Stimulated activated CD4-positive, alpha-beta T cell treated with anti-CD3 and anti-CD28 coated beads, Interleukin-15, amount 100 ng/mL, for 1 hour (primary cell): ENCODE measurements at regions not wholly inside any gene's neighbourhood (a gene's known extent, or its start where the extent isn't known, plus 50 kb on each side); places are given as distances from the start of the nearest gene placed in this dataset.
"Not testable (repeated sequence)": the region's sequence is repeated elsewhere in the genome, so short reads cannot be mapped to it uniquely, and the experiment has no call there.

Experiments
- DNase-seq, 2 donors: peaks; one replicate each; pipeline ENCODE4 v3.0.0-alpha.2; 2020; ENCODE audit warnings: low read depth in 1 of 2, low spot score in 1 of 2

GRCh38 chr4:18227880-18228279, 206.3 kb upstream of the LCORL start:
- DNase-seq, result no peak

GRCh38 chr4:18214411-18215055, 193.0 kb upstream of the LCORL start:
- no peak for DNase-seq

GRCh38 chr4:18213576-18214198, 192.1 kb upstream of the LCORL start:
- no peak for DNase-seq

GRCh38 chr4:18209448-18209847, 187.9 kb upstream of the LCORL start:
- DNase-seq, result no peak

GRCh38 chr4:18203966-18204365, 182.4 kb upstream of the LCORL start:
- DNase-seq, result no peak

- DNase-seq, result no peak
Measured at GRCh38 chr4:18202486-18202885, 180.9 kb upstream of the LCORL start.

- DNase-seq, result no peak
Measured at GRCh38 chr4:18201885-18202284, 180.3 kb upstream of the LCORL start.

- no peak for DNase-seq
Measured at GRCh38 chr4:18198653-18199052, 177.1 kb upstream of the LCORL start.

GRCh38 chr4:18197467-18197866, 175.9 kb upstream of the LCORL start:
- DNase-seq, result no peak

GRCh38 chr4:18194278-18194677, 172.7 kb upstream of the LCORL start:
- DNase-seq, result no peak

- no peak for DNase-seq
Measured at GRCh38 chr4:18192901-18193300, 171.3 kb upstream of the LCORL start.

GRCh38 chr4:18185491-18185890, 163.9 kb upstream of the LCORL start:
- no peak for DNase-seq

GRCh38 chr4:18180892-18181291, 159.3 kb upstream of the LCORL start:
- DNase-seq, result no peak

GRCh38 chr4:18180122-18180521, 158.6 kb upstream of the LCORL start:
- no peak for DNase-seq

GRCh38 chr4:18171896-18172295, 150.3 kb upstream of the LCORL start:
- no peak for DNase-seq

- no peak for DNase-seq
Measured at GRCh38 chr4:18167831-18168230, 146.3 kb upstream of the LCORL start.

GRCh38 chr4:18166925-18167324, 145.4 kb upstream of the LCORL start:
- no peak for DNase-seq

GRCh38 chr4:18162453-18162852, 140.9 kb upstream of the LCORL start:
- no peak for DNase-seq

- not testable (repeated sequence) for DNase-seq
Measured at GRCh38 chr4:18159117-18159912, 137.8 kb upstream of the LCORL start.

GRCh38 chr4:18155067-18156041, 133.8 kb upstream of the LCORL start:
- no peak for DNase-seq

- DNase-seq, result no peak
Measured at GRCh38 chr4:18138076-18138665, 116.6 kb upstream of the LCORL start.
